Transverse colon (tissue), 4 donors: ENCODE measurements at regions not wholly inside any gene's neighbourhood (a gene's known extent, or its start where the extent isn't known, plus 50 kb on each side); places are given as distances from the start of the nearest gene placed in this dataset.

Experiments
- DNase-seq: peaks from one replicate; pipeline ENCODE4 v3.0.0-alpha.2; 2019
- H3K27ac ChIP-seq, 4 donors: fragments of 200-600 bp; sonication (generic); 2 replicates each; pipeline ENCODE4 v1.5.1; 2016 to 2018; ENCODE audit warnings: inconsistent platforms in 4 of 4
- H3K27me3 ChIP-seq: fragments of 200-600 bp; sonication (generic); 2 replicates; pipeline ENCODE4 v1.5.1; 2017; ENCODE audit warnings: inconsistent platforms
- H3K36me3 ChIP-seq, 4 donors: fragments of 200-600 bp; sonication (generic); 2 replicates each; pipeline ENCODE4 v1.5.1; 2017 to 2019; ENCODE audit warnings: inconsistent platforms in 4 of 4
- H3K4me1 ChIP-seq, 4 donors: fragments of 200-600 bp; sonication (generic); 2 replicates each; pipeline ENCODE4 v1.5.1; 2017 to 2020; ENCODE audit warnings: inconsistent platforms in 4 of 4
- H3K4me3 ChIP-seq, 4 donors: fragments of 200-600 bp; sonication (generic); 1 replicate in 1 of 4; 2 replicates in 3 of 4; pipeline versions ENCODE4 v1.5.1 to v1.6.1; 2017 to 2019; ENCODE audit warnings: inconsistent platforms in 4 of 4
- H3K9me3 ChIP-seq, 2 donors: fragments of 200-600 bp; sonication (generic); 2 replicates each; pipeline ENCODE4 v1.5.1; 2017 to 2019; ENCODE audit warnings: inconsistent platforms in 2 of 2
- CTCF ChIP-seq, 5 experiments: fragments of 200-600 bp in 3 of 5; fragments of 450-650 bp in 2 of 5; sonication (generic) in 3 of 5; IDR thresholded peaks; 1 replicate in 2 of 5; 2 replicates in 3 of 5; pipeline ENCODE4 v1.5.1; 2016 to 2017; ENCODE audit warnings: antibody characterized with exemption in 5 of 5, inconsistent platforms in 3 of 5, mild to moderate bottlenecking in 2 of 5, moderate library complexity in 1 of 5
- EP300 ChIP-seq: sonication (generic); formaldehyde crosslinking; IDR thresholded peaks from one replicate; pipeline ENCODE4 v1.6.1; 2017; ENCODE audit warnings: antibody characterized with exemption, low read depth
- POLR2A ChIP-seq: fragments of 450-650 bp; IDR thresholded peaks from one replicate; pipeline ENCODE4 v1.6.1; 2016; ENCODE audit warnings: antibody characterized with exemption, mild to moderate bottlenecking, moderate library complexity
- POLR2AphosphoS5 ChIP-seq, 3 donors: sonication (generic); formaldehyde crosslinking; IDR thresholded peaks; one replicate each; pipeline ENCODE4 v1.6.1; 2016; ENCODE audit warnings: antibody characterized with exemption in 3 of 3
- WGBS, 2 donors: methylation state at CpG; one replicate each; pipeline ENCODE4 v1.1.5; 2018; ENCODE audit warnings: low coverage in 1 of 2; 5-methylcytosine and 5-hydroxymethylcytosine counted together
- in situ Hi-C, 4 donors: fragments of 200-750 bp; cut with MboI; loops; one replicate each; pipeline versions ENCODE4 v1.15.0 to v1.15.1; 2017; ENCODE audit warnings: low sequenced_read_pairs in 3 of 4, low pct_ligation_motif_present in 1 of 4, low pct_unique_long_range_greater_than_20kb in 1 of 4
- intact Hi-C: fragments of 100-400 bp; cut with DNase I; formaldehyde crosslinking; loops from one replicate; pipeline ENCODE4 v1.15.1; 2023; ENCODE audit warnings: low total_unique reads

DNA sequence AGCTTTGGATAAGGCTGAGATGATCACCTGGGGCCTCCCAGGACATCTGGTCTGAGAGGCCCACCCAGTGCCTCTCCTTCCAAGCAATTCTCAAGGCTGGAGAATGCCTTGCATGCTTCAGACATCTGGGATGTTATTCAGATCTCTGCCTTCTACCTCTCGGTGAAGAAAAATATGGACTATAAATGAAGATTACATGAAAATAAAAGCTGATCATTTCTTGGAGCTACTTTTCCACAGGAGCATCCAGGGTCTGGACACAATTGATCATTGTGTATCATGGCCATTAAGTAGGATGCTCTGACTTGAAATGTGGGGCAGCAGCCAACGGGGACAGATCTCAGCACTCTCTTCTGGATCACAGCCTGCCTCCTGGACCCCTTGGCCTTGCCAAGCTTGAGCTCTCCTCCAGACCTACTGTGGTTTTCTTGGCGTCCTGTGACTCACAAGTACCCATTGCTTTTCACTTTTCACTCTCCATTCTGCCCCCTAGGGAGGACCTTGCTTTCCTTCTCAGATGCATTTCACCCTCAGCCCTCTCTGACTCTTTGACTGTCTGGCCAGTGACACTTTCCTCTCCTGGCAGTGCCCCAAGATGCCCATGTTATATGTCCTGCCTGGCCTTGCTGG is 203.1 kb downstream of the INSIG2 start:
- WGBS, 2 donors = 60 to 77% methylated on average over 1 to 3 of the region's 3 CpGs
- H3K27ac ChIP-seq = no peak overlapping the region
- TF ChIP-seq POLR2AphosphoS5 (IDR thresholded peaks at IDR 0.05) = no peak
- TF ChIP-seq CTCF (IDR thresholded peaks at IDR 0.05) = no peak
- no peaks in the 10 kb centered on the region for H3K9me3 ChIP-seq
- no peaks in the 10 kb centered on the region for H3K4me1 ChIP-seq
- intact Hi-C loops = no loop called here
- in situ Hi-C loops = no loop called here
- DNase-seq = no peak
- H3K27me3 ChIP-seq = no peaks in the 10 kb centered on the region
- H3K4me3 ChIP-seq = no peak overlapping the region
- H3K36me3 ChIP-seq = no peaks in the 10 kb centered on the region

GRCh38 chr2:118290411-118291250 is 202.4 kb downstream of the INSIG2 start:
- no peaks in the 10 kb centered on the region for H3K27me3 ChIP-seq
- in situ Hi-C loops = no loop called here
- intact Hi-C loops = no loop called here
- TF ChIP-seq CTCF (IDR thresholded peaks at IDR 0.05) (no peak), POLR2A (no peak), EP300 (no peak), POLR2AphosphoS5 (IDR thresholded peaks at IDR 0.05) (no peak)
- no peaks in the 10 kb centered on the region for H3K4me1 ChIP-seq
- no peaks in the 10 kb centered on the region for H3K9me3 ChIP-seq
- no peak overlapping the region for H3K27ac ChIP-seq
- no peaks in the 10 kb centered on the region for H3K36me3 ChIP-seq
- 60 to 67% methylated on average over 4 to 8 of the region's 8 CpGs for WGBS, 2 donors
- H3K4me3 ChIP-seq = no peak overlapping the region
- no peak for DNase-seq

DNA sequence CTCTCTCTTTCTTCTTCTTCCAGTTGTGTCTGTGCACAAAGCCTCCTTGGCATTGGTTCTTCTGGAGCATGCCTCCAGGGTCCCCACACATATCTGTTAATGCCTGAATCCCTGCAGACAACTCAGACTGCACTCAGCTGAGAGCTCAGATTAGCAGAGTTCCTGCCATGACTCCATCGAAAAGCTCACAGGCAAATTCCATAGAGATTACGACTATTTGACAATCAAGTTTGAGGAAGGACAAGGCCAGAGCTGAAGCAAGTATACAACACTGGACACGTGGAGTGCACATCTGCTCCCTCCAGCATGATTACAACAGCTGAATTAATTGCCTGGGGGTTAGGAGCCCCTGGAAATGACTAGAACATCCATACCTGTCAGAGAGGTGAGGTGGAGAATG is 190.7 kb downstream of the INSIG2 start:
- TF ChIP-seq POLR2A (no peak), EP300 (no peak), CTCF (IDR thresholded peaks at IDR 0.05) (no peak), POLR2AphosphoS5 (IDR thresholded peaks at IDR 0.05) (no peak)
- DNase-seq = no peak
- H3K27me3 ChIP-seq = no peaks in the 10 kb centered on the region
- WGBS, 2 donors = 57% methylated on average over 3 of the region's 3 CpGs; no CpG with 5 or more reads in 1 of the 2 donors
- no peaks in the 10 kb centered on the region for H3K9me3 ChIP-seq
- intact Hi-C loops (no loop called here), in situ Hi-C loops (no loop called here)
- no peaks in the 10 kb centered on the region for H3K4me1 ChIP-seq
- H3K36me3 ChIP-seq = no peaks in the 10 kb centered on the region
- H3K4me3 ChIP-seq = no peak overlapping the region
- no peak overlapping the region for H3K27ac ChIP-seq

GRCh38 chr2:118278046-118278445 is 189.8 kb downstream of the INSIG2 start:
- Histone ChIP-seq H3K27ac (no peak overlapping the region), H3K4me1 (no peaks in the 10 kb centered on the region), H3K9me3 (no peaks in the 10 kb centered on the region), H3K4me3 (no peak overlapping the region), H3K27me3 (no peaks in the 10 kb centered on the region), H3K36me3 (no peaks in the 10 kb centered on the region)
- WGBS, 2 donors = 77 to 83% methylated on average over 5 of the region's 5 CpGs
- intact Hi-C loops (no loop called here), in situ Hi-C loops (no loop called here)
- DNase-seq = no peak
- no peak for TF ChIP-seq EP300
- TF ChIP-seq POLR2AphosphoS5 (IDR thresholded peaks at IDR 0.05) = no peak
- TF ChIP-seq CTCF (IDR thresholded peaks at IDR 0.05) = no peak
- TF ChIP-seq POLR2A = no peak
